Tibial artery (tissue), 4 donors: ENCODE measurements at regions not wholly inside any gene's neighbourhood (a gene's known extent, or its start where the extent isn't known, plus 50 kb on each side); places are given as distances from the start of the nearest gene placed in this dataset.

Experiments used
- DNase-seq, 2 donors: peaks; one replicate each; pipeline ENCODE4 v3.0.0-alpha.2; 2019
- H3K27ac ChIP-seq, 2 donors: fragments of 200-600 bp; sonication (generic) in 1 of 2; 1 replicate in 1 of 2; 2 replicates in 1 of 2; pipeline ENCODE4 v1.5.1; 2018 to 2019; ENCODE audit warnings: mild to moderate bottlenecking in 1 of 2
- H3K27me3 ChIP-seq, 2 donors: fragments of 200-600 bp; sonication (generic) in 1 of 2; one replicate each; pipeline versions ENCODE4 v1.5.1 to v1.6.0; 2016 to 2019
- H3K36me3 ChIP-seq, 3 donors: fragments of 200-600 bp; sonication (generic) in 2 of 3; one replicate each; pipeline ENCODE4 v1.5.1; 2016 to 2019; ENCODE audit warnings: mild to moderate bottlenecking in 2 of 3
- H3K4me1 ChIP-seq, 4 donors: fragments of 200-600 bp; sonication (generic) in 2 of 4; 1 replicate in 3 of 4; 2 replicates in 1 of 4; pipeline ENCODE4 v1.5.1; 2016 to 2019
- H3K4me3 ChIP-seq, 2 donors: fragments of 200-600 bp; sonication (generic) in 1 of 2; 1 replicate in 1 of 2; 2 replicates in 1 of 2; pipeline ENCODE4 v1.5.1; 2018 to 2019; ENCODE audit warnings: mild to moderate bottlenecking in 2 of 2
- H3K9me3 ChIP-seq, 3 donors: fragments of 200-600 bp; sonication (generic) in 1 of 3; one replicate each; pipeline ENCODE4 v1.5.1; 2016 to 2019
- CTCF ChIP-seq, 2 experiments: fragments of 200-600 bp in 1 of 2; fragments of 450-650 bp in 1 of 2; IDR thresholded peaks; one replicate each; pipeline ENCODE4 v1.5.1; 2017 to 2019; ENCODE audit warnings: antibody characterized with exemption in 2 of 2, mild to moderate bottlenecking in 1 of 2, moderate library complexity in 1 of 2
- intact Hi-C: fragments of 100-400 bp; cut with DNase I; formaldehyde crosslinking; loops from one replicate; pipeline ENCODE4 v1.15.0; 2023; ENCODE audit warnings: low total_unique reads

GRCh38 chr1:213582976-213583567, 404.7 kb upstream of the PROX1 start:
- H3K9me3 ChIP-seq = no peaks in the 10 kb centered on the region
- intact Hi-C loops = no loop called here
- H3K27ac ChIP-seq = no peak overlapping the region
- peaks cover 0 to 5% of the 10 kb centered on the region in 2 donors for H3K27me3 ChIP-seq
- H3K4me3 ChIP-seq = no peak overlapping the region
- H3K4me1 ChIP-seq = no peaks in the 10 kb centered on the region
- DNase-seq = no peak
- TF ChIP-seq CTCF (IDR thresholded peaks at IDR 0.05) = no peak
- H3K36me3 ChIP-seq = no peaks in the 10 kb centered on the region

GRCh38 chr1:213584272-213584671, 403.5 kb upstream of the PROX1 start:
- Histone ChIP-seq H3K9me3 (no peaks in the 10 kb centered on the region), H3K27ac (no peak overlapping the region), H3K4me1 (no peaks in the 10 kb centered on the region), H3K27me3 (peaks cover 0 to 5% of the 10 kb centered on the region in 2 donors), H3K36me3 (no peaks in the 10 kb centered on the region), H3K4me3 (no peak overlapping the region)
- intact Hi-C loops = no loop called here
- DNase-seq = no peak
- TF ChIP-seq CTCF (IDR thresholded peaks at IDR 0.05) = no peak

- H3K9me3 ChIP-seq = no peaks in the 10 kb centered on the region
- no peak overlapping the region for H3K27ac ChIP-seq
- H3K27me3 ChIP-seq = peaks cover 0 to 5% of the 10 kb centered on the region in 2 donors
- TF ChIP-seq CTCF (IDR thresholded peaks at IDR 0.05) = no peak
- DNase-seq = no peak
- H3K36me3 ChIP-seq = no peaks in the 10 kb centered on the region
- H3K4me3 ChIP-seq = no peak overlapping the region
- no peaks in the 10 kb centered on the region for H3K4me1 ChIP-seq
- intact Hi-C loops = no loop called here
Observed at GRCh38 chr1:213585402-213585801, 402.4 kb upstream of the PROX1 start.

- no peak for TF ChIP-seq CTCF (IDR thresholded peaks at IDR 0.05)
- no peak for DNase-seq
- Histone ChIP-seq H3K4me3 (no peak overlapping the region), H3K27ac (no peak overlapping the region), H3K9me3 (no peaks in the 10 kb centered on the region), H3K36me3 (no peaks in the 10 kb centered on the region), H3K4me1 (no peaks in the 10 kb centered on the region), H3K27me3 (peaks cover 0 to 5% of the 10 kb centered on the region in 2 donors)
- intact Hi-C loops = no loop called here
Observed at GRCh38 chr1:213585959-213586586, 401.7 kb upstream of the PROX1 start.

GRCh38 chr1:213586587-213586972, 401.2 kb upstream of the PROX1 start:
- intact Hi-C loops = no loop called here
- peaks cover 0 to 5% of the 10 kb centered on the region in 2 donors for H3K27me3 ChIP-seq

More at GRCh38 chr1:213586587-213586972, 401.2 kb upstream of the PROX1 start:
- DNase-seq = no peak
- Histone ChIP-seq H3K36me3 (no peaks in the 10 kb centered on the region), H3K4me1 (no peaks in the 10 kb centered on the region), H3K4me3 (no peak overlapping the region), H3K9me3 (no peaks in the 10 kb centered on the region), H3K27ac (no peak overlapping the region)
- TF ChIP-seq CTCF (IDR thresholded peaks at IDR 0.05) = no peak
